Adrenal gland (tissue), 9 donors: ENCODE measurements at regions not wholly inside any gene's neighbourhood (a gene's known extent, or its start where the extent isn't known, plus 50 kb on each side); places are given as distances from the start of the nearest gene placed in this dataset.

Source experiments
- DNase-seq, 7 donors: peaks; one replicate each; pipeline ENCODE4 v3.0.0-alpha.2; 2019 to 2020
- H3K27ac ChIP-seq, 5 donors: fragments of 200-600 bp; sonication (generic) in 4 of 5; 1 replicate in 3 of 5; 2 replicates in 2 of 5; pipeline versions ENCODE4 v1.5.1 to v1.8.0; 2016 to 2020; ENCODE audit warnings: mild to moderate bottlenecking in 1 of 5
- H3K27me3 ChIP-seq: fragments of 200-600 bp; 2 replicates; pipeline ENCODE4 v1.8.0; 2021
- H3K36me3 ChIP-seq, 2 donors: fragments of 200-600 bp; replicated peaks in 1 of 2; 1 replicate in 1 of 2; 2 replicates in 1 of 2; pipeline versions ENCODE4 v1.5.1 to v1.8.0; 2018 to 2022
- H3K4me1 ChIP-seq, 2 donors: fragments of 200-600 bp; replicated peaks in 1 of 2; 1 replicate in 1 of 2; 2 replicates in 1 of 2; pipeline versions ENCODE4 v1.5.1 to v1.8.0; 2018 to 2021
- H3K4me3 ChIP-seq, 4 donors: fragments of 200-600 bp; sonication (generic) in 3 of 4; one replicate each; pipeline ENCODE4 v1.5.1; 2016 to 2018
- H3K9me3 ChIP-seq, 3 donors: fragments of 200-600 bp; sonication (generic) in 1 of 3; replicated peaks in 1 of 3; 1 replicate in 2 of 3; 2 replicates in 1 of 3; pipeline versions ENCODE4 v1.5.1 to v1.8.0; 2016 to 2021
- POLR2A ChIP-seq, 2 donors: fragments of 450-650 bp; IDR thresholded peaks; one replicate each; pipeline ENCODE4 v1.6.1; 2017; ENCODE audit warnings: antibody characterized with exemption in 2 of 2, mild to moderate bottlenecking in 2 of 2, moderate library complexity in 1 of 2
- WGBS, 4 donors: extraction: QIAGEN DNeasy Blood & Tissue Kit in 2 of 4; methylation state at CpG; one replicate each; pipeline versions ENCODE4 v1.1.5 to v1.1.7; 2013 to 2017; 5-methylcytosine and 5-hydroxymethylcytosine counted together
- intact Hi-C, 2 donors: fragments of 100-400 bp; cut with DNase I; formaldehyde crosslinking; loops; one replicate each; pipeline versions ENCODE4 v1.14.1 to v1.15.0; 2022 to 2023
- TF ChIP-seq, protein P1 (sequence below), 6 experiments: fragments of 450-650 bp in 4 of 6; fragments of 200-600 bp in 2 of 6; sonication (generic) in 1 of 6; IDR thresholded peaks; 1 replicate in 5 of 6; 2 replicates in 1 of 6; pipeline versions ENCODE4 v1.5.1 to v1.8.0; 2016 to 2021; ENCODE audit warnings: antibody characterized with exemption in 6 of 6, mild to moderate bottlenecking in 2 of 6, moderate library complexity in 1 of 6
- donor health status: healthy with polysubstance abuse.
- donor health status: Bipolar disorder and iron deficiency.
- donor health status: DM: yes; HTN: yes; CAD: no.
- donor health status: DM: no; HTN: no; CAD: no.
- donor health status: DM: no; HTN: no; CAD: no.

DNA sequence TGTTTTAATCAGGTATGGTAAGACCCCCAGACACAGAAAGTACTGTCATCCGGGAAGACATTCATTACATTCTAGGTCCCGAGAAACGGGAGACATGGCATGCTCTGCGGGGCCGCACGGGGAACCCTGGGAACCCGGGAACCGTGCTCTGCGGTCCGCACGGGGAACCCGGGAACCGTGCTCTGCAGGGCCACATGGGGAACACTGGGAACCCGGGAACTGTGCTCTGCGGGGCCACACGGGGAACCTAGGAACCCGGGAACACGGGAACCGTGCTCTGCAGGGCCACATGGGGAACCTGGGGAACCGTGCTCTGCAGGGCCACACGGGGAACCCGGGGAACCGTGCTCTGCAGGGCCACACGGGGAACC is 165.6 kb upstream of the SULF2 start:
- intact Hi-C loops = no loop called here
- no peak for TF ChIP-seq POLR2A (IDR thresholded peaks at IDR 0.05)
- TF ChIP-seq, protein P1, sequence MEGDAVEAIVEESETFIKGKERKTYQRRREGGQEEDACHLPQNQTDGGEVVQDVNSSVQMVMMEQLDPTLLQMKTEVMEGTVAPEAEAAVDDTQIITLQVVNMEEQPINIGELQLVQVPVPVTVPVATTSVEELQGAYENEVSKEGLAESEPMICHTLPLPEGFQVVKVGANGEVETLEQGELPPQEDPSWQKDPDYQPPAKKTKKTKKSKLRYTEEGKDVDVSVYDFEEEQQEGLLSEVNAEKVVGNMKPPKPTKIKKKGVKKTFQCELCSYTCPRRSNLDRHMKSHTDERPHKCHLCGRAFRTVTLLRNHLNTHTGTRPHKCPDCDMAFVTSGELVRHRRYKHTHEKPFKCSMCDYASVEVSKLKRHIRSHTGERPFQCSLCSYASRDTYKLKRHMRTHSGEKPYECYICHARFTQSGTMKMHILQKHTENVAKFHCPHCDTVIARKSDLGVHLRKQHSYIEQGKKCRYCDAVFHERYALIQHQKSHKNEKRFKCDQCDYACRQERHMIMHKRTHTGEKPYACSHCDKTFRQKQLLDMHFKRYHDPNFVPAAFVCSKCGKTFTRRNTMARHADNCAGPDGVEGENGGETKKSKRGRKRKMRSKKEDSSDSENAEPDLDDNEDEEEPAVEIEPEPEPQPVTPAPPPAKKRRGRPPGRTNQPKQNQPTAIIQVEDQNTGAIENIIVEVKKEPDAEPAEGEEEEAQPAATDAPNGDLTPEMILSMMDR (IDR thresholded peaks at IDR 0.05) = no peak
- no peak for DNase-seq
- Histone ChIP-seq H3K4me1 (no peaks in the 10 kb centered on the region), H3K36me3 (no peaks in the 10 kb centered on the region), H3K4me3 (no peak overlapping the region), H3K9me3 (no peaks in the 10 kb centered on the region), H3K27me3 (no peaks in the 10 kb centered on the region), H3K27ac (no peak overlapping the region)
- WGBS, 4 donors = 91 to 99% (median 97%) methylated on average over 13 to 24 of the region's 24 CpGs

DNA sequence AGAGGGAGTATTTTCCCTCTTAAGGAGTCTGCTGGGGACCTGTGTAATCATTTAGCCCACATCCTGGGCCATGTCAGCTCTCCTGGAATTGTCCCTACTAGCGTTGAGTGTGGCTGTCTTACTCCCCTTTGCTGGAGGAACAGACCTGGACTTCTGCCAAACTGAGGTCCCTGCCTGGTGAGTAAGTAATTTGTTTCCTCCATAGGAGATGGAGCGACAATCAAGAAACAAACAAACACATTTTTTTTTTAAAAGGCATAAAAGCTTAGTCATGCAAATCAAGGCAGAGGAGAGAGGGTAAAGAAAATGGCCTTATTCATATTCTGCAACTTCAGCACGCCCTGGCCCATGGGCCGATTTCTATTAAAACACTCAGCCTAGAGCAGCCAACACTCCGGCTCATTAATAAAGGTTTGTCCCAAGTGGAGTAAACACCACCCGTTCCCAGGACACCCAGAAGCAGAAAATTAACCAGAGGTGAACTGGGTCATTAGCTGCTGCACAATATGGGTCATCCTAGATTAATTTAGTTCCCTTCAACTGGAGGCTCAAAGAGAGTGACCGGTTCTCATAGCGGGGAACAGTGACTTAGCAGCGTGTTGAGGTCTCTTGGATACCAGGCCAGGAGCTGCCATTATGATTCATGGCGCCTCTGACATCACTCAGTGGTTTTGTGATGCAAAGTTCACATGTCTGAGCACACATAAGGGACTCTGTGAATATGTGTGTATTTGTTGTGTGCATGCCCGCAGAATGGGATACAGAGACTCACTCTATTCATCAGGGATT is 165.0 kb upstream of the SULF2 start:
- no peaks in the 10 kb centered on the region for H3K4me1 ChIP-seq

DNA sequence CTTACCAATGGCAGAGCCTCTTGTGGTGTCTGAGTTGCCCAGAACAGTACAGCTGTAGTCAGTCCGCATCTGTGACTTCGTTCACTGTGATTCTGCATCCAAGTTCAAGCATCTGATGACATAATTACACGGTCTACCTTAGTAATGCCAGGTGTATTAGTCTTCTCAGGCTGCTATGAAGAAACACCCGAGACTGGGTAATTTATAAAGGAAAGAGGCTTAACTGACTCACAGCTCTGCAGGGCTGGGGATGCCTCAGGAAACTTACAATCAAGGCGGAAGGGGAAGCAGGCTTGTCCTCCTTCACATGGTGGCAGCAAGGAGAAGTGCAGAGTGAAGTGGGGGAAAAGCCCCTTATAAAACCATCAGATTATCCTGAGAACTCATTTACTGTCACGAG is 163.9 kb upstream of the SULF2 start:
- WGBS, 4 donors = 74 to 83% (median 81%) methylated on average over 6 of the region's 6 CpGs
- Histone ChIP-seq H3K36me3 (no peaks in the 10 kb centered on the region), H3K9me3 (no peaks in the 10 kb centered on the region), H3K4me3 (no peak overlapping the region), H3K4me1 (no peaks in the 10 kb centered on the region), H3K27me3 (no peaks in the 10 kb centered on the region), H3K27ac (no peak overlapping the region)
- TF ChIP-seq, protein P1 (IDR thresholded peaks at IDR 0.05) = no peak
- no peak for TF ChIP-seq POLR2A (IDR thresholded peaks at IDR 0.05)
- intact Hi-C loops = no loop called here
- no peak for DNase-seq

More for the DNA sequence above, 165.0 kb upstream of the SULF2 start:
- TF ChIP-seq, protein P1 (IDR thresholded peaks at IDR 0.05) = no peak
- TF ChIP-seq POLR2A (IDR thresholded peaks at IDR 0.05) = no peak
- DNase-seq = peak in 5 of 7 donors; percentile 47 to 64 (median 49)
- Histone ChIP-seq H3K27ac (no peak overlapping the region), H3K4me3 (no peak overlapping the region), H3K27me3 (no peaks in the 10 kb centered on the region), H3K9me3 (no peaks in the 10 kb centered on the region), H3K36me3 (no peaks in the 10 kb centered on the region)
- intact Hi-C loops = no loop called here
- 75 to 80% (median 77%) methylated on average over 10 to 11 of the region's 11 CpGs for WGBS, 4 donors

DNA sequence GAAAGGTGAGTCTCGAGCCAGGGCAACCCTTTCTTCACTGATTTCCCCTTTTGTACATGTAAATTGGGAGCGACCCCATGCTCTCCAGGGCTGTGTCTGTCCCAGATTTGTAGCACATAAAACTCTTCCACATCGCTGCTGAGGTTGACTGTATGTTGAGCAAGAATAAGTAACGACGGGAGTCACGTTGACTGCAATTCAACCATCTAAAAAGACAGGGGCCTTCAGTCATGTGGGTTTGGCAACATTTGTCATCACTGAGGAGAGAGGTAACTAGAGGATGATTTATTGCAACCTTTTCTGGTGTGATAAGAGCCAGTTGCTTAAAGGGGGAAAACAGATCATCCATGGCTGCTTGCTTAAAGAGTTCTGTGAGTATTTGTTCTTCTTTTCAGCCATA is 159.4 kb upstream of the SULF2 start:
- TF ChIP-seq, protein P1 (IDR thresholded peaks at IDR 0.05) = no peak
- TF ChIP-seq POLR2A (IDR thresholded peaks at IDR 0.05) = no peak
- no peak for DNase-seq
- Histone ChIP-seq H3K9me3 (no peaks in the 10 kb centered on the region), H3K4me3 (no peak overlapping the region), H3K27me3 (no peaks in the 10 kb centered on the region), H3K36me3 (no peaks in the 10 kb centered on the region), H3K27ac (no peak overlapping the region), H3K4me1 (no peaks in the 10 kb centered on the region)
- WGBS, 4 donors = 90 to 95% (median 92%) methylated on average over 6 of the region's 6 CpGs
- intact Hi-C loops = no loop called here
